K562 (cell line): ENCODE measurements at regions not wholly inside any gene's neighbourhood (a gene's known extent, or its start where the extent isn't known, plus 50 kb on each side); places are given as distances from the start of the nearest gene placed in this dataset.

Source experiments
- ATAC-seq: fragments of 200-7000 bp; cut with Tn5 transposase; 3 replicates; pipeline ENCODE4 v1.9.1; 2020; ENCODE audit warnings: moderate library complexity
- BruUV-seq: library from RNA; stranded (reverse); fragments of 400-500 nt; replicated peaks from 2 replicates; lab custom pipeline; 2021; lab: Mats Ljungman, UMichigan
- CTCF ChIA-PET: fragments of 300-600 bp; formaldehyde crosslinking; extraction: SDS; loops from one replicate; lab custom pipeline; 2021; ENCODE audit warnings: low intra/inter-chr PET ratio; lab: Yijun Ruan, JAX
- POLR2A ChIA-PET: fragments of 300-600, 350-650 bp; sonication (Branson Sonifier 250); formaldehyde crosslinking; extraction: SDS; loops from one replicate; lab custom pipeline; 2021; ENCODE audit warnings: antibody characterized with exemption, inconsistent platforms; lab: Yijun Ruan, JAX
- DNase-seq, 4 experiments: peaks; one replicate each; pipeline versions ENCODE4 v3.0.0 to v3.0.0-alpha.2; 2011 to 2018; ENCODE audit warnings: low spot score in 3 of 4, mixed read lengths in 3 of 4; ENCODE audit errors: extremely low read depth in 1 of 4
- FAIRE-seq: peaks from 2 replicates; lab custom pipeline; 2011; peaks lifted over from hg19 to GRCh38; lab: Jason Lieb, UNC
- H2AFZ ChIP-seq: 2 replicates; pipeline ENCODE4 v1.6.0; 2011; ENCODE audit warnings: low read depth, low read length, control low read depth, inconsistent platforms
- H3K27ac ChIP-seq: fragments of 200-600 bp; 3 replicates; pipeline ENCODE4 v1.8.0; 2011; ENCODE audit warnings: low read depth, mild to moderate bottlenecking, control low read depth, inconsistent platforms, low read length, moderate library complexity, mixed read lengths; ENCODE audit errors: extremely low read depth
- H3K27me3 ChIP-seq, 2 experiments: fragments of 300-600 bp in 1 of 2; 2 replicates in 1 of 2; 3 replicates in 1 of 2; pipeline versions ENCODE4 v1.6.0 to v1.8.0; 2011; ENCODE audit warnings: inconsistent platforms in 2 of 2, low read length in 2 of 2, mild to moderate bottlenecking in 1 of 2, mixed read lengths in 1 of 2, moderate library complexity in 1 of 2; ENCODE audit not compliant: control insufficient read depth in 2 of 2, insufficient read depth in 2 of 2
- H3K36me3 ChIP-seq: fragments of 300-600 bp; 3 replicates; pipeline ENCODE4 v1.8.0; 2011; ENCODE audit warnings: mild to moderate bottlenecking, low read length, inconsistent platforms; ENCODE audit not compliant: control insufficient read depth, insufficient read depth
- H3K4me1 ChIP-seq, 2 experiments: fragments of 200-600 bp in 1 of 2; replicated peaks in 1 of 2; 2 replicates in 1 of 2; 3 replicates in 1 of 2; pipeline versions ENCODE4 v1.5.1 to v1.8.0; 2011; ENCODE audit warnings: inconsistent platforms in 2 of 2, low read length in 2 of 2, mild to moderate bottlenecking in 1 of 2, mixed read lengths in 1 of 2, moderate library complexity in 1 of 2; ENCODE audit not compliant: control insufficient read depth in 2 of 2, insufficient read depth in 2 of 2
- H3K4me2 ChIP-seq: 2 replicates; pipeline ENCODE4 v1.6.1; 2011; ENCODE audit warnings: low read length, control low read depth, inconsistent platforms, mixed read lengths; ENCODE audit not compliant: insufficient read depth
- H3K4me3 ChIP-seq: fragments of 200-600 bp; sonication (generic), shearing (Covaris generic); 2 replicates; pipeline ENCODE4 v1.5.1; 2016; ENCODE audit warnings: control low read depth, inconsistent platforms
- H3K79me2 ChIP-seq: fragments of 200-600 bp; 3 replicates; pipeline ENCODE4 v1.8.0; 2011; ENCODE audit warnings: low read length, inconsistent platforms; ENCODE audit not compliant: control insufficient read depth, insufficient read depth
- H3K9ac ChIP-seq, 2 experiments: 2 replicates each; pipeline versions ENCODE4 v1.6.0 to v1.6.1; 2011; ENCODE audit warnings: low read depth in 2 of 2, low read length in 2 of 2, control low read depth in 1 of 2, inconsistent platforms in 1 of 2, mild to moderate bottlenecking in 1 of 2, mixed read lengths in 1 of 2; ENCODE audit not compliant: insufficient read depth in 1 of 2
- H3K9me1 ChIP-seq: one replicate; pipeline ENCODE4 v1.6.0; 2011; ENCODE audit warnings: inconsistent platforms, mild to moderate bottlenecking, low read length, moderate library complexity; ENCODE audit not compliant: control insufficient read depth, insufficient read depth
- H3K9me3 ChIP-seq: replicated peaks from 2 replicates; pipeline ENCODE4 v1.5.1; 2011; ENCODE audit warnings: low read depth, low read length, inconsistent platforms; ENCODE audit not compliant: control insufficient read depth, insufficient read depth
- H4K20me1 ChIP-seq: replicated peaks from 2 replicates; pipeline ENCODE4 v1.6.1; 2011; ENCODE audit warnings: low read length, inconsistent platforms, mixed read lengths; ENCODE audit not compliant: control insufficient read depth, insufficient read depth
- ARID2 ChIP-seq: fragments of 450-650 bp; IDR thresholded peaks from 2 replicates; pipeline ENCODE4 v1.6.1; 2017; ENCODE audit warnings: antibody characterized with exemption, mild to moderate bottlenecking
- MITF ChIP-seq: IDR thresholded peaks from 2 replicates; pipeline ENCODE4 v1.6.1; 2014; ENCODE audit warnings: antibody characterized with exemption
- PCBP1 ChIP-seq: fragments of 200-400 bp; formaldehyde crosslinking; IDR thresholded peaks from 2 replicates; pipeline ENCODE4 v1.6.1; 2018; ENCODE audit warnings: mild to moderate bottlenecking, low read depth, low read length; ENCODE audit not compliant: poor library complexity, severe bottlenecking
- PTBP1 ChIP-seq: fragments of 200-400 bp; formaldehyde crosslinking; IDR thresholded peaks from 2 replicates; pipeline ENCODE4 v1.6.1; 2017; ENCODE audit warnings: low read depth, low read length
- RBM39 ChIP-seq: fragments of 200-400 bp; formaldehyde crosslinking; optimal IDR thresholded peaks from 2 replicates; pipeline ENCODE3; 2018; ENCODE audit warnings: low read depth, low read length
- STAT5A ChIP-seq: IDR thresholded peaks from 2 replicates; pipeline ENCODE4 v1.6.1; 2012; ENCODE audit warnings: low read length, inconsistent platforms, borderline replicate concordance
- ZBTB1 ChIP-seq: sonication (generic); formaldehyde crosslinking; IDR thresholded peaks from 2 replicates; pipeline ENCODE4 v1.8.1; 2023; ENCODE audit warnings: missing genetic modification reagents, low read depth, mild to moderate bottlenecking, borderline replicate concordance
- WGBS: fragments of 100-300 bp; shearing (Covaris generic); methylation state at CpG from one replicate; pipeline ENCODE4 v1.1.6; 2016; ENCODE audit warnings: low coverage, mixed read lengths; ENCODE audit not compliant: insufficient coverage; ENCODE audit errors: missing lambda C conversion rate; 5-methylcytosine and 5-hydroxymethylcytosine counted together
- in situ Hi-C: fragments of 300-500 bp; cut with MboI; formaldehyde crosslinking; loops from 4 replicates; pipeline ENCODE4 v1.15.0; 2018; ENCODE audit warnings: inconsistent platforms, mixed read lengths
- intact Hi-C: fragments of 100-400 bp; cut with micrococcal nuclease; formaldehyde crosslinking; loops from 2 replicates; pipeline ENCODE4 v1.14.2; 2022

DNA sequence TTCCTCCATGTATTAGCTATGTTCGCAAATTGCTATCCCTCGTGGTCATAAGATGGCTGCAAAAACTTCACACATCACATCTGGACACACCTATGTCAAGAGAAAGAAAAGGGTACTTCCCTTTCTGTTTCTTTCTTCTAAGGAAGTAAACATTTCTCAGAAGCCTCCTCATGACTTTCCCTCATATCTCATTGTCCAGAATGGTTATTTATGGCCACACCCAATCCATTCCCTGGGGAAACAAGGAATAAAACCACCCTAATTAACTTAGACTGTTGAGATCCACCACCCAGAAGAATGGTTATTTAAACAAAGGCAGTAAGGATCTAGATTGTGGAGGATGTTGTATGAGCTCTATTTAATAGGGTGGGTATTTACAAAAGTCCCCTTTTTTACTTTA lies 160.8 kb upstream of the LNX1 start:
- WGBS: 0% methylated on average over 2 of the region's 2 CpGs
- Histone ChIP-seq H3K4me3 (no peak overlapping the region), H3K4me2 (no peak overlapping the region), H3K9me1 (no peaks in the 10 kb centered on the region), H3K27me3 (peaks cover 0 to 4% of the 10 kb centered on the region in 2 experiments; a peak in 1 of 5 replicates), H3K36me3 (no peaks in the 10 kb centered on the region), H3K9me3 (no peaks in the 10 kb centered on the region), H3K79me2 (no peaks in the 10 kb centered on the region), H3K27ac (no peak overlapping the region), H3K4me1 (no peaks in the 10 kb centered on the region), H2AFZ (no peak overlapping the region), H4K20me1 (no peaks in the 10 kb centered on the region), H3K9ac (no peak overlapping the region)
- CTCF ChIA-PET: no interaction called here
- in situ Hi-C loops (no loop called here), intact Hi-C loops (no loop called here)
- no TSS peak for BruUV-seq
- ATAC-seq (no peak), FAIRE-seq (no peak), DNase-seq (no peak)
- TF ChIP-seq ARID2 (no peak), PTBP1 (no peak), ZBTB1 (CRISPR knock-in tag) (no peak)
- POLR2A ChIA-PET: no interaction called here

GRCh38 chr4:53748328-53748772 lies 157.1 kb upstream of the LNX1 start:
- no peaks in the 10 kb centered on the region for H4K20me1 ChIP-seq
- no peaks in the 10 kb centered on the region for H3K79me2 ChIP-seq
- H3K36me3 ChIP-seq: no peaks in the 10 kb centered on the region
- 0% methylated on average over 1 of the region's 2 CpGs for WGBS
- ATAC-seq (no peak), FAIRE-seq (no peak), DNase-seq (no peak)
- BruUV-seq: no TSS peak
- intact Hi-C loops: no loop called here
- no peak overlapping the region; a peak in 1 of 4 replicates for H3K9ac ChIP-seq
- CTCF ChIA-PET: no interaction called here
- H3K4me3 ChIP-seq: no peak overlapping the region
- no peak overlapping the region for H2AFZ ChIP-seq
- no peaks in the 10 kb centered on the region for H3K9me1 ChIP-seq
- POLR2A ChIA-PET: interaction anchor here (1.1 to 1.2 kb wide), 2 partner anchors 12 to 18 kb away, joined by 3 read pairs; no protein-coding TSS in a partner anchor
- H3K9me3 ChIP-seq: no peaks in the 10 kb centered on the region
- TF ChIP-seq MITF (no peak), STAT5A (no peak), RBM39 (no peak), PCBP1 (no peak)
- no peak overlapping the region for H3K4me2 ChIP-seq
- in situ Hi-C loops: no loop called here
- no peak overlapping the region for H3K27ac ChIP-seq
- H3K4me1 ChIP-seq: no peaks in the 10 kb centered on the region
- H3K27me3 ChIP-seq: peaks cover 0 to 4% of the 10 kb centered on the region in 2 experiments; a peak in 1 of 5 replicates
